HL-60 (cell line): ENCODE measurements at regions not wholly inside any gene's neighbourhood (a gene's known extent, or its start where the extent isn't known, plus 50 kb on each side); places are given as distances from the start of the nearest gene placed in this dataset.

ENCODE experiments used
- DNase-seq, 2 experiments: peaks; one replicate each; pipeline ENCODE4 v3.0.0-alpha.2; 2010 to 2020; ENCODE audit warnings: low read depth in 1 of 2, low spot score in 1 of 2
- H3K27ac ChIP-seq: fragments of 250-450 bp; sonication (Bioruptor Pico); replicated peaks from 2 replicates; pipeline ENCODE4 v1.5.1; 2020; ENCODE audit warnings: mild to moderate bottlenecking, moderate library complexity
- H3K27me3 ChIP-seq: fragments of 250-450 bp; sonication (Bioruptor Pico); 2 replicates; pipeline ENCODE4 v1.5.1; 2021; ENCODE audit warnings: mild to moderate bottlenecking, moderate library complexity; ENCODE audit not compliant: insufficient read depth, poor library complexity, severe bottlenecking
- H3K4me3 ChIP-seq: replicated peaks from 2 replicates; pipeline ENCODE4 v1.5.1; 2011; ENCODE audit warnings: mild to moderate bottlenecking, control low read depth, low read length; ENCODE audit not compliant: insufficient read depth
- GABPA ChIP-seq: IDR thresholded peaks from 2 replicates; pipeline ENCODE4 v1.6.1; 2012; ENCODE audit warnings: low read depth
- POLR2AphosphoS5 ChIP-seq: IDR thresholded peaks from 2 replicates; pipeline ENCODE4 v1.6.1; 2012; ENCODE audit warnings: low read depth
- SPI1 ChIP-seq: IDR thresholded peaks from 2 replicates; pipeline ENCODE4 v1.6.1; 2012; ENCODE audit warnings: low read depth, mild to moderate bottlenecking, borderline replicate concordance
- TF ChIP-seq, protein P1 (sequence below): IDR thresholded peaks from one replicate; pipeline ENCODE4 v1.5.1; 2011; ENCODE audit warnings: low read length, control low read depth, inconsistent platforms; ENCODE audit not compliant: insufficient read depth
- TF ChIP-seq, protein P2 (sequence below): IDR thresholded peaks from 2 replicates; pipeline ENCODE4 v1.6.1; 2012; ENCODE audit warnings: low read depth; ENCODE audit not compliant: insufficient replicate concordance

DNA sequence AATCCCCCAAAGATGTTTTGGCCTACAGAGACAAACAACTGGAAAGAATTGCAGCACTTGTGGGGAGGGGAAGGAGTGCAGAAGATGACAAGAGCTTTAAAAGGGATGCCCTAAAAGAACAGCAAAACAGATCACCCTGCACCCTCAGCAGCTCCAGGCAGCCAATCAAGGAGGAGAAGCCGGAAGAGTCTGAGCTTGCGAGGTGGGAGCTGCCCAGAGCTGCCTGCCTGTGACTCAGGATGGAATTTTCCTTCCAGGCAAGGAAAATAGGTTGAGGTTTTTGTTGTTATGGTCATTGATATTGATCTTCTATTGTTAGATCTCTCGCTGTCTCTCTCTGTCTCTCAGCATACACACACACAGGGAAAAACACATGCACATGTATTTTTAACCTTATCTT lies 70.3 kb upstream of the MAP1B start:
- no peak overlapping the region for H3K27ac ChIP-seq
- no peak overlapping the region for H3K4me3 ChIP-seq
- TF ChIP-seq GABPA, result no peak
- TF ChIP-seq, protein P1, sequence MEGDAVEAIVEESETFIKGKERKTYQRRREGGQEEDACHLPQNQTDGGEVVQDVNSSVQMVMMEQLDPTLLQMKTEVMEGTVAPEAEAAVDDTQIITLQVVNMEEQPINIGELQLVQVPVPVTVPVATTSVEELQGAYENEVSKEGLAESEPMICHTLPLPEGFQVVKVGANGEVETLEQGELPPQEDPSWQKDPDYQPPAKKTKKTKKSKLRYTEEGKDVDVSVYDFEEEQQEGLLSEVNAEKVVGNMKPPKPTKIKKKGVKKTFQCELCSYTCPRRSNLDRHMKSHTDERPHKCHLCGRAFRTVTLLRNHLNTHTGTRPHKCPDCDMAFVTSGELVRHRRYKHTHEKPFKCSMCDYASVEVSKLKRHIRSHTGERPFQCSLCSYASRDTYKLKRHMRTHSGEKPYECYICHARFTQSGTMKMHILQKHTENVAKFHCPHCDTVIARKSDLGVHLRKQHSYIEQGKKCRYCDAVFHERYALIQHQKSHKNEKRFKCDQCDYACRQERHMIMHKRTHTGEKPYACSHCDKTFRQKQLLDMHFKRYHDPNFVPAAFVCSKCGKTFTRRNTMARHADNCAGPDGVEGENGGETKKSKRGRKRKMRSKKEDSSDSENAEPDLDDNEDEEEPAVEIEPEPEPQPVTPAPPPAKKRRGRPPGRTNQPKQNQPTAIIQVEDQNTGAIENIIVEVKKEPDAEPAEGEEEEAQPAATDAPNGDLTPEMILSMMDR, result no peak
- TF ChIP-seq, protein P2, sequence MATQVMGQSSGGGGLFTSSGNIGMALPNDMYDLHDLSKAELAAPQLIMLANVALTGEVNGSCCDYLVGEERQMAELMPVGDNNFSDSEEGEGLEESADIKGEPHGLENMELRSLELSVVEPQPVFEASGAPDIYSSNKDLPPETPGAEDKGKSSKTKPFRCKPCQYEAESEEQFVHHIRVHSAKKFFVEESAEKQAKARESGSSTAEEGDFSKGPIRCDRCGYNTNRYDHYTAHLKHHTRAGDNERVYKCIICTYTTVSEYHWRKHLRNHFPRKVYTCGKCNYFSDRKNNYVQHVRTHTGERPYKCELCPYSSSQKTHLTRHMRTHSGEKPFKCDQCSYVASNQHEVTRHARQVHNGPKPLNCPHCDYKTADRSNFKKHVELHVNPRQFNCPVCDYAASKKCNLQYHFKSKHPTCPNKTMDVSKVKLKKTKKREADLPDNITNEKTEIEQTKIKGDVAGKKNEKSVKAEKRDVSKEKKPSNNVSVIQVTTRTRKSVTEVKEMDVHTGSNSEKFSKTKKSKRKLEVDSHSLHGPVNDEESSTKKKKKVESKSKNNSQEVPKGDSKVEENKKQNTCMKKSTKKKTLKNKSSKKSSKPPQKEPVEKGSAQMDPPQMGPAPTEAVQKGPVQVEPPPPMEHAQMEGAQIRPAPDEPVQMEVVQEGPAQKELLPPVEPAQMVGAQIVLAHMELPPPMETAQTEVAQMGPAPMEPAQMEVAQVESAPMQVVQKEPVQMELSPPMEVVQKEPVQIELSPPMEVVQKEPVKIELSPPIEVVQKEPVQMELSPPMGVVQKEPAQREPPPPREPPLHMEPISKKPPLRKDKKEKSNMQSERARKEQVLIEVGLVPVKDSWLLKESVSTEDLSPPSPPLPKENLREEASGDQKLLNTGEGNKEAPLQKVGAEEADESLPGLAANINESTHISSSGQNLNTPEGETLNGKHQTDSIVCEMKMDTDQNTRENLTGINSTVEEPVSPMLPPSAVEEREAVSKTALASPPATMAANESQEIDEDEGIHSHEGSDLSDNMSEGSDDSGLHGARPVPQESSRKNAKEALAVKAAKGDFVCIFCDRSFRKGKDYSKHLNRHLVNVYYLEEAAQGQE, result no peak
- no peak for TF ChIP-seq POLR2AphosphoS5
- no peak for DNase-seq
- H3K27me3 ChIP-seq, result no peaks in the 10 kb centered on the region

DNA sequence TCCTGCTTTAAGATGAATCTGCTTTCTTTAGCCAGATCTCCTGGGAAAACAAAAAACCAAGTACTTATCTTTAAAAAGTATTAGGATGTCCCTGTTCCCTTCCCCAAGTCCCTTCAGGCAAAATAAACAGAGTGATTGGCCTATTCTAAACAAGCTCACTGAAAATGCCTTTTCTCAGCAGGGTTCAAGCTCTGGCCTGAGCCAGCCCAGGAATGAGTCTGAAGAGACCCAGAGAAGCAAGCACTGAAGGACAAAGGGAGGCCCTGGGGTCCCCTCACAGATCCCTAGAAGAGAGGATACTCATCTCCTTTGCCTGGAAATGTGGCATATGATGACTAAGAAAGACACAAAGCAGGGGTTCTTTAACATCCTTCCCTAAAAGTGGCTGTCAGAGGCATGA lies 66.8 kb upstream of the MAP1B start:
- TF ChIP-seq, protein P1, result no peak
- no peak overlapping the region for H3K4me3 ChIP-seq

DNA sequence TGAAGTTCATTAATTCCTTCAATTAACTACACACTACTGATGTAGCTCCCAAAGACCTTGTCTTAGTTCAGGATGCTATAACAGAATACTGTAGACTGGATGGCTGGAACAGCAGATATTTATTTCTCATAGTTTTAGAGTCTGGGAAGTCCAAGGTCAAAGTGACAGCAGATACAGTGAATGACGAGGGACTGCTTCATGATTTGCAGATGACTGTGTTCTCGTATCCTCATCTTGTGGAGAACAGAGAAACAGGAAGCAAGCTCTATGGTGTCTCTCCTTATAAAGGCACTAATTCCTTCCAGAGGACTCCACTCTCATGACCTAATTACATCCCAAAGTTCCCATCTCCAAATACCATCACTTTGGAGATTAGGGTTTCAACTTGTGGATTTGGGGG lies 65.6 kb upstream of the MAP1B start:
- TF ChIP-seq, protein P1, result no peak
- TF ChIP-seq GABPA (no peak), SPI1 (no peak), POLR2AphosphoS5 (no peak)
- TF ChIP-seq, protein P2, result no peak
- Histone ChIP-seq H3K4me3 (no peak overlapping the region), H3K27me3 (no peaks in the 10 kb centered on the region), H3K27ac (no peak overlapping the region)
- no peak for DNase-seq

More for the DNA sequence above, 66.8 kb upstream of the MAP1B start:
- DNase-seq, result no peak
- Histone ChIP-seq H3K27me3 (no peaks in the 10 kb centered on the region), H3K27ac (no peak overlapping the region)

DNA sequence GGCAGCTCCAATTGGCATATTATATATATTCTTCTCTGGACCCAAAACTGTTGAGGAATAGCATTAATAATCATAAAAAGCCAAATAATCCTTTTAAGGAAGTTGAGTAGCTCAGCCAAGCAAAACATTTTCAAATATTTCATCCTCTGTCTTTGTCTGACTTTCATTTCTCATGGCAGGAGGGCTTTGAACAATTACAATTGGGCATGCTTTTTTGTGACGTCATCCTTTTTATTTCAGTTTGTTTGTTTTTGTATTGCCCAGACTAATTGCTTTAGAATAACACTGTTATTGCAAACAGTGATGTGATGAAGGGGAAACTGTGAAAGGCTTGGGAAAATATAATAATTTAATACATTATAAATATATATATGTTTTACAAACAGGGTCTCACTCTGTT lies 65.2 kb upstream of the MAP1B start:
- no peak for DNase-seq

More for the DNA sequence above, 65.2 kb upstream of the MAP1B start:
- TF ChIP-seq GABPA, result no peak
- TF ChIP-seq SPI1, result no peak
- TF ChIP-seq, protein P1, result no peak
- no peak for TF ChIP-seq POLR2AphosphoS5
- TF ChIP-seq, protein P2, result no peak
- H3K27me3 ChIP-seq, result no peaks in the 10 kb centered on the region
- H3K4me3 ChIP-seq, result no peak overlapping the region
- no peak overlapping the region for H3K27ac ChIP-seq
